Osteoblast (primary cell): ENCODE measurements at regions not wholly inside any gene's neighbourhood (a gene's known extent, or its start where the extent isn't known, plus 50 kb on each side); places are given as distances from the start of the nearest gene placed in this dataset.

ENCODE experiments used
- DNase-seq: peaks from one replicate; pipeline ENCODE4 v3.0.0; 2011; ENCODE audit warnings: low spot score, mixed read lengths; ENCODE audit not compliant: insufficient read length; ENCODE audit errors: missing footprints
- H2AFZ ChIP-seq: 2 replicates; pipeline ENCODE4 v1.6.0; 2011; ENCODE audit warnings: mild to moderate bottlenecking, low read length
- H3K27ac ChIP-seq: 2 replicates; pipeline ENCODE4 v1.5.1; 2011; ENCODE audit warnings: mild to moderate bottlenecking, low read depth, low read length, moderate library complexity
- H3K27me3 ChIP-seq: 2 replicates; pipeline ENCODE4 v1.6.0; 2012; ENCODE audit warnings: mild to moderate bottlenecking, control low read depth, inconsistent platforms, low read length, moderate library complexity; ENCODE audit not compliant: insufficient read depth
- H3K36me3 ChIP-seq: 2 replicates; pipeline ENCODE4 v1.5.1; 2011; ENCODE audit warnings: mild to moderate bottlenecking, low read length, control low read depth, moderate library complexity; ENCODE audit not compliant: insufficient read depth
- H3K4me1 ChIP-seq: 2 replicates; pipeline ENCODE4 v1.5.1; 2011; ENCODE audit warnings: mild to moderate bottlenecking, low read length, control low read depth, moderate library complexity; ENCODE audit not compliant: insufficient read depth
- H3K4me2 ChIP-seq: 2 replicates; pipeline ENCODE4 v1.6.0; 2011; ENCODE audit warnings: mild to moderate bottlenecking, low read length; ENCODE audit not compliant: insufficient read depth
- H3K4me3 ChIP-seq: fragments of 200-600 bp; sonication (generic); 3 replicates; pipeline ENCODE4 v1.5.1; 2012; ENCODE audit warnings: mild to moderate bottlenecking, low read length, inconsistent platforms; ENCODE audit not compliant: insufficient read depth
- H3K79me2 ChIP-seq: 2 replicates; pipeline ENCODE4 v1.6.0; 2012; ENCODE audit warnings: mild to moderate bottlenecking, low read length, control low read depth, inconsistent platforms; ENCODE audit not compliant: insufficient read depth
- H3K9me3 ChIP-seq: 2 replicates; pipeline ENCODE4 v1.5.1; 2011; ENCODE audit warnings: low read depth, low read length, control low read depth
- H4K20me1 ChIP-seq: 2 replicates; pipeline ENCODE4 v1.6.0; 2012; ENCODE audit warnings: mild to moderate bottlenecking, low read length, control low read depth; ENCODE audit not compliant: insufficient read depth
- TF ChIP-seq, protein P1 (sequence below): IDR thresholded peaks from 2 replicates; pipeline ENCODE4 v1.5.1; 2011; ENCODE audit warnings: mild to moderate bottlenecking, low read depth, low read length, moderate library complexity; ENCODE audit errors: extremely low read depth

- Histone ChIP-seq H3K9me3 (no peaks in the 10 kb centered on the region), H3K27ac (peak overlapping the region; percentile 76), H3K27me3 (no peaks in the 10 kb centered on the region), H3K4me3 (no peak overlapping the region), H4K20me1 (no peaks in the 10 kb centered on the region), H3K4me1 (peaks cover 19% of the 10 kb centered on the region), H3K79me2 (no peaks in the 10 kb centered on the region), H3K4me2 (no peak overlapping the region), H2AFZ (peak overlapping the region; percentile 11), H3K36me3 (no peaks in the 10 kb centered on the region)
- no peak for DNase-seq
- TF ChIP-seq, protein P1, sequence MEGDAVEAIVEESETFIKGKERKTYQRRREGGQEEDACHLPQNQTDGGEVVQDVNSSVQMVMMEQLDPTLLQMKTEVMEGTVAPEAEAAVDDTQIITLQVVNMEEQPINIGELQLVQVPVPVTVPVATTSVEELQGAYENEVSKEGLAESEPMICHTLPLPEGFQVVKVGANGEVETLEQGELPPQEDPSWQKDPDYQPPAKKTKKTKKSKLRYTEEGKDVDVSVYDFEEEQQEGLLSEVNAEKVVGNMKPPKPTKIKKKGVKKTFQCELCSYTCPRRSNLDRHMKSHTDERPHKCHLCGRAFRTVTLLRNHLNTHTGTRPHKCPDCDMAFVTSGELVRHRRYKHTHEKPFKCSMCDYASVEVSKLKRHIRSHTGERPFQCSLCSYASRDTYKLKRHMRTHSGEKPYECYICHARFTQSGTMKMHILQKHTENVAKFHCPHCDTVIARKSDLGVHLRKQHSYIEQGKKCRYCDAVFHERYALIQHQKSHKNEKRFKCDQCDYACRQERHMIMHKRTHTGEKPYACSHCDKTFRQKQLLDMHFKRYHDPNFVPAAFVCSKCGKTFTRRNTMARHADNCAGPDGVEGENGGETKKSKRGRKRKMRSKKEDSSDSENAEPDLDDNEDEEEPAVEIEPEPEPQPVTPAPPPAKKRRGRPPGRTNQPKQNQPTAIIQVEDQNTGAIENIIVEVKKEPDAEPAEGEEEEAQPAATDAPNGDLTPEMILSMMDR: no peak
Observed at GRCh38 chr20:23257106-23257761, 93.4 kb upstream of the NXT1 start.

DNA sequence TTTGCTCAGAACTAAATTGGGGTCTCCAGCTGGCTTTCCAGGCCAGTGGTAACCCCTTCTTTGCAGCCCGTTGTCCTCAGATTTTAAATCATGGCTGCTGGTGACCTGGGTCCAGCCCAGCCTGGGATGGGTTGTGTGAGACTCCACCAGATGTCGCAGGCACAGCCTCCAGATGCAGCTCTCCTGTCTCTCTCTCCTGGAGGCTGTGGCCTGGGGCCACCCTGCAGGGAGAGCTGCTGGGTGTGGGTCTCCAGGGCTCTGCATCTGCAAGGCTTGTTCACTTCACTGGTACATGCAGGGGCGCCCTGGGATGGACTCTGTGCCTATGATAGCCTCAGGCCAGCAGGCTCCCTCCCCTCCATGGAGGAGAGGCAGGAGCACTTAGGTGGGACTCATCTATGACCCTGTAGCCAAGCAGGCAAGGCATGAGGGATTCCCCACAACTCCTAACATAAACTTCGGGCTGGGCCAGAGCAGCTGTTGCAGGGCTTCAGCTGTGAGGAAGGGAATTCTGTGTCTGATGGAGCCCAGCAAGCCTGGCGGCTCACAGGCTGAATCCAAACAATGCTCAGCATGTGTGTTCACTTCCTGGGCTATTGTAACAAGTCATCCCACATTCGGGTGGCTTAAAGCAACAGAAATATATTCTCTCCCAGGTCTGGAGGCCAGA is 94.7 kb upstream of the NXT1 start:
- H3K36me3 ChIP-seq: no peaks in the 10 kb centered on the region
- no peaks in the 10 kb centered on the region for H3K9me3 ChIP-seq
- H3K4me3 ChIP-seq: no peak overlapping the region
- H3K27ac ChIP-seq: no peak overlapping the region
- TF ChIP-seq, protein P1: no peak
- peak overlapping the region; percentile 67 for H2AFZ ChIP-seq
- peaks cover 19% of the 10 kb centered on the region for H3K4me1 ChIP-seq
- H3K27me3 ChIP-seq: no peaks in the 10 kb centered on the region
- no peak overlapping the region for H3K4me2 ChIP-seq
- no peaks in the 10 kb centered on the region for H3K79me2 ChIP-seq
- DNase-seq: no peak
- H4K20me1 ChIP-seq: no peaks in the 10 kb centered on the region

DNA sequence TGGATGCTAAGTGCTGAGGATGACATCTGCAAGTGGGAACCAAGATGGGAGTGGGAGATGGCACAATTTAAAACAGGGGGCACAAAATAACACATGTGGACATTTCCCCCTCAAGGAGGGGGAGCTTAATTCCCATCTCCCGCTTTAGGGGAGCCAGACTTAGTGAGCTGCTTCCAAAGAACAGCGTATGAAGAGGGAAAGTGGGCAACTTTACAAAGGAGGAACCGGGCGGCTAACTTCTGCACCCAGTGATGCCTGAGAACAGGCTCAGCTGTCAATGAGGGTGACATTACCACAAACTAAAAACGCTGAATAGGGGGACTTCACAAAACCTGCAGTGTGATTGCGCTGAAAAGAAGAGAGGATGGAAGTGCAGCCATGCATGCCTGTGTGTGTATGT is 95.5 kb upstream of the NXT1 start:
- Histone ChIP-seq H3K79me2 (no peaks in the 10 kb centered on the region), H4K20me1 (no peaks in the 10 kb centered on the region), H3K27me3 (no peaks in the 10 kb centered on the region), H3K4me1 (peaks cover 19% of the 10 kb centered on the region), H3K36me3 (no peaks in the 10 kb centered on the region), H3K4me3 (no peak overlapping the region), H3K27ac (no peak overlapping the region), H2AFZ (no peak overlapping the region), H3K4me2 (no peak overlapping the region), H3K9me3 (no peaks in the 10 kb centered on the region)
- no peak for DNase-seq
- TF ChIP-seq, protein P1: no peak

- Histone ChIP-seq H3K27me3 (no peaks in the 10 kb centered on the region), H3K36me3 (no peaks in the 10 kb centered on the region), H3K27ac (no peak overlapping the region), H3K4me1 (peaks cover 19% of the 10 kb centered on the region), H3K4me3 (no peak overlapping the region), H3K9me3 (no peaks in the 10 kb centered on the region), H2AFZ (no peak overlapping the region), H4K20me1 (no peaks in the 10 kb centered on the region), H3K4me2 (no peak overlapping the region), H3K79me2 (no peaks in the 10 kb centered on the region)
- TF ChIP-seq, protein P1: no peak
- no peak for DNase-seq
Observed at GRCh38 chr20:23254505-23254904, 96.1 kb upstream of the NXT1 start.
